HCT116 (cell line): ENCODE measurements at regions not wholly inside any gene's neighbourhood (a gene's known extent, or its start where the extent isn't known, plus 50 kb on each side); places are given as distances from the start of the nearest gene placed in this dataset.

Experiments
- ATAC-seq: fragments of 200-7000 bp; cut with Tn5 transposase; 2 replicates; pipeline ENCODE4 v1.9.1; 2020; ENCODE audit warnings: mild to moderate bottlenecking, moderate library complexity
- BruUV-seq: library from RNA; stranded (reverse); fragments of 400-500 nt; replicated peaks from 2 replicates; lab custom pipeline; 2021; lab: Mats Ljungman, UMichigan
- CTCF ChIA-PET: fragments of 300-600 bp; sonication (Branson Sonifier 250); formaldehyde crosslinking; loops from one replicate; lab custom pipeline; 2021; ENCODE audit warnings: antibody characterized with exemption; lab: Charles Lee
- POLR2A ChIA-PET: fragments of 300-600, 350-600 bp; sonication (Branson Sonifier 250); formaldehyde crosslinking; loops from one replicate; lab custom pipeline; 2021; ENCODE audit warnings: antibody characterized with exemption; lab: Charles Lee
- RAD21 ChIA-PET, 2 experiments: fragments of 300-600 bp; sonication (Branson Sonifier 250); formaldehyde crosslinking; loops; one replicate each; lab custom pipeline; 2023; ENCODE audit warnings: low total read pairs in 2 of 2; ENCODE audit not compliant: uncharacterized antibody in 2 of 2, unreplicated experiment in 2 of 2, low non-redundant PET in 1 of 2; lab: Charles Lee
- DNase-seq: peaks from one replicate; pipeline ENCODE4 v3.0.0-alpha.2; 2010; ENCODE audit warnings: low read depth, low spot score
- H2AFZ ChIP-seq: fragments of 200-600 bp; shearing (Covaris generic), sonication (generic); 2 replicates; pipeline ENCODE4 v1.6.1; 2017; ENCODE audit warnings: low read depth, mixed run types, mixed read lengths, antibody characterized with exemption, low read length; ENCODE audit not compliant: poor library complexity, severe bottlenecking
- H3K27ac ChIP-seq: 2 replicates; pipeline ENCODE4 v1.5.1; 2012; ENCODE audit warnings: low read depth, low read length
- H3K27me3 ChIP-seq: fragments of 200-600 bp; sonication (generic); 2 replicates; pipeline ENCODE4 v1.6.1; 2016; ENCODE audit warnings: mixed run types, low read length, mixed read lengths; ENCODE audit not compliant: insufficient read depth
- H3K36me3 ChIP-seq, 2 experiments: fragments of 200-500 bp in 1 of 2; fragments of 200-600 bp in 1 of 2; sonication (Bioruptor generic) in 1 of 2; sonication (generic) in 1 of 2; 2 replicates each; pipeline versions ENCODE4 v1.5.1 to v1.6.1; 2014 to 2016; ENCODE audit warnings: low read length in 2 of 2, inconsistent platforms in 1 of 2, mixed read lengths in 1 of 2, mixed run types in 1 of 2; ENCODE audit not compliant: insufficient read depth in 2 of 2, control insufficient read depth in 1 of 2
- H3K4me1 ChIP-seq, 2 experiments: fragments of 200-600 bp in 1 of 2; sonication (generic) in 1 of 2; 2 replicates each; pipeline versions ENCODE4 v1.5.1 to v1.6.1; 2012 to 2017; ENCODE audit warnings: low read length in 2 of 2, inconsistent platforms in 1 of 2, mild to moderate bottlenecking in 1 of 2, mixed read lengths in 1 of 2, mixed run types in 1 of 2, moderate library complexity in 1 of 2; ENCODE audit not compliant: insufficient read depth in 2 of 2, control insufficient read depth in 1 of 2
- H3K4me2 ChIP-seq: fragments of 200-600 bp; sonication (generic); 2 replicates; pipeline ENCODE4 v1.6.1; 2017; ENCODE audit warnings: mixed run types, low read length, mixed read lengths
- H3K4me3 ChIP-seq, 2 experiments: fragments of 200-600 bp in 1 of 2; sonication (generic) in 1 of 2; replicated peaks in 1 of 2; 2 replicates each; pipeline ENCODE4 v1.5.1; 2011 to 2016; ENCODE audit warnings: low read length in 2 of 2, control low read depth in 1 of 2, low read depth in 1 of 2, mild to moderate bottlenecking in 1 of 2, mixed read lengths in 1 of 2, mixed run types in 1 of 2
- H3K79me2 ChIP-seq: fragments of 200-600 bp; sonication (generic); 2 replicates; pipeline ENCODE4 v1.6.1; 2017; ENCODE audit warnings: mild to moderate bottlenecking, mixed run types, low read length, moderate library complexity, mixed read lengths; ENCODE audit not compliant: insufficient read depth
- H3K9ac ChIP-seq: fragments of 200-600 bp; sonication (generic); 2 replicates; pipeline ENCODE4 v1.6.1; 2016; ENCODE audit warnings: low read length, mixed read lengths
- H3K9me2 ChIP-seq: fragments of 200-600 bp; sonication (generic), shearing (Covaris generic); 2 replicates; pipeline ENCODE4 v1.6.1; 2017; ENCODE audit warnings: mixed run types, mild to moderate bottlenecking, moderate library complexity; ENCODE audit not compliant: insufficient read depth
- H3K9me3 ChIP-seq, 2 experiments: fragments of 200-500 bp in 1 of 2; fragments of 200-600 bp in 1 of 2; sonication (Bioruptor generic) in 1 of 2; sonication (generic) in 1 of 2; 2 replicates each; pipeline ENCODE4 v1.6.1; 2014 to 2017; ENCODE audit warnings: low read length in 2 of 2, mixed read lengths in 2 of 2, inconsistent platforms in 1 of 2, low read depth in 1 of 2, mild to moderate bottlenecking in 1 of 2, mixed run types in 1 of 2, moderate library complexity in 1 of 2; ENCODE audit not compliant: control insufficient read depth in 1 of 2, insufficient read depth in 1 of 2
- H4K20me1 ChIP-seq: fragments of 200-600 bp; sonication (generic), shearing (Covaris generic); 2 replicates; pipeline ENCODE4 v1.6.1; 2017; ENCODE audit warnings: mixed run types, mild to moderate bottlenecking, moderate library complexity; ENCODE audit not compliant: insufficient read depth
- ATF3 ChIP-seq: IDR thresholded peaks from 2 replicates; pipeline ENCODE4 v1.6.1; 2012
- EGR1 ChIP-seq: IDR thresholded peaks from 2 replicates; pipeline ENCODE4 v1.6.1; 2012; ENCODE audit warnings: low read depth
- FOSL1 ChIP-seq: IDR thresholded peaks from 2 replicates; pipeline ENCODE4 v1.6.1; 2012; ENCODE audit warnings: low read depth
- MAX ChIP-seq: IDR thresholded peaks from 2 replicates; pipeline ENCODE4 v1.6.1; 2012
- POLR2A ChIP-seq: IDR thresholded peaks from 2 replicates; pipeline ENCODE4 v1.7.0; 2011; ENCODE audit warnings: borderline replicate concordance; ENCODE audit not compliant: insufficient read depth, insufficient read length; ENCODE audit errors: extremely low read depth
- RAD21 ChIP-seq: IDR thresholded peaks from 2 replicates; pipeline ENCODE4 v1.6.1; 2012; ENCODE audit warnings: low read depth, mild to moderate bottlenecking
- SIN3A ChIP-seq: IDR thresholded peaks from 2 replicates; pipeline ENCODE4 v1.6.1; 2012; ENCODE audit warnings: low read depth
- ZBTB33 ChIP-seq: IDR thresholded peaks from 2 replicates; pipeline ENCODE4 v1.6.1; 2011; ENCODE audit warnings: mild to moderate bottlenecking, low read length, moderate library complexity; ENCODE audit not compliant: insufficient replicate concordance; ENCODE audit errors: extremely low read depth
- ZNF274 ChIP-seq: fragments of 200-500 bp; sonication (Bioruptor generic); IDR thresholded peaks from 2 replicates; pipeline ENCODE4 v1.6.1; 2014; ENCODE audit warnings: mild to moderate bottlenecking, low read depth, low read length, inconsistent platforms
- intact Hi-C: fragments of 100-400 bp; cut with micrococcal nuclease; formaldehyde crosslinking; loops from 2 replicates; pipeline ENCODE4 v1.10.0; 2022

- no peaks in the 10 kb centered on the region for H3K27me3 ChIP-seq
- H3K27ac ChIP-seq = no peak overlapping the region
- no peaks in the 10 kb centered on the region for H3K4me1 ChIP-seq
- no peak overlapping the region for H2AFZ ChIP-seq
- POLR2A ChIA-PET = no interaction called here
- intact Hi-C loops = no loop called here
- RAD21 ChIA-PET = no interaction called here
- no peaks in the 10 kb centered on the region for H3K36me3 ChIP-seq
- TF ChIP-seq RAD21 = no peak
- TF ChIP-seq ZNF274 = no peak
- no peak for TF ChIP-seq POLR2A
- TF ChIP-seq MAX = no peak
- no peak for TF ChIP-seq SIN3A
- no peak for TF ChIP-seq ATF3
- TF ChIP-seq ZBTB33 = no peak
- TF ChIP-seq FOSL1 = no peak
- TF ChIP-seq EGR1 = no peak
- H3K79me2 ChIP-seq = no peaks in the 10 kb centered on the region
- H3K9me3 ChIP-seq = peaks cover 0 to 21% of the 10 kb centered on the region in 2 experiments; a peak in 1 of 4 replicates
- H3K9ac ChIP-seq = no peak overlapping the region
- CTCF ChIA-PET = no interaction called here
- no peaks in the 10 kb centered on the region for H4K20me1 ChIP-seq
- ATAC-seq = no peak
- no peak overlapping the region for H3K4me2 ChIP-seq
- DNase-seq = no peak
- no peak overlapping the region for H3K4me3 ChIP-seq
- no peaks in the 10 kb centered on the region for H3K9me2 ChIP-seq
- BruUV-seq = no TSS peak
Observed at GRCh38 chr7:57218196-57218716, 86.0 kb upstream of the ZNF479 start.
